Spleen (tissue), 3 donors: ENCODE measurements at regions not wholly inside any gene's neighbourhood (a gene's known extent, or its start where the extent isn't known, plus 50 kb on each side); places are given as distances from the start of the nearest gene placed in this dataset.

Experiments
- POLR2A ChIP-seq, 3 donors: fragments of 450-650 bp; IDR thresholded peaks; one replicate each; pipeline ENCODE4 v1.5.1; 2017; ENCODE audit warnings: antibody characterized with exemption in 3 of 3, mild to moderate bottlenecking in 1 of 3
- POLR2AphosphoS5 ChIP-seq, 3 donors: sonication (generic); formaldehyde crosslinking; IDR thresholded peaks; one replicate each; pipeline ENCODE4 v1.5.1; 2017; ENCODE audit warnings: antibody characterized with exemption in 3 of 3

DNA sequence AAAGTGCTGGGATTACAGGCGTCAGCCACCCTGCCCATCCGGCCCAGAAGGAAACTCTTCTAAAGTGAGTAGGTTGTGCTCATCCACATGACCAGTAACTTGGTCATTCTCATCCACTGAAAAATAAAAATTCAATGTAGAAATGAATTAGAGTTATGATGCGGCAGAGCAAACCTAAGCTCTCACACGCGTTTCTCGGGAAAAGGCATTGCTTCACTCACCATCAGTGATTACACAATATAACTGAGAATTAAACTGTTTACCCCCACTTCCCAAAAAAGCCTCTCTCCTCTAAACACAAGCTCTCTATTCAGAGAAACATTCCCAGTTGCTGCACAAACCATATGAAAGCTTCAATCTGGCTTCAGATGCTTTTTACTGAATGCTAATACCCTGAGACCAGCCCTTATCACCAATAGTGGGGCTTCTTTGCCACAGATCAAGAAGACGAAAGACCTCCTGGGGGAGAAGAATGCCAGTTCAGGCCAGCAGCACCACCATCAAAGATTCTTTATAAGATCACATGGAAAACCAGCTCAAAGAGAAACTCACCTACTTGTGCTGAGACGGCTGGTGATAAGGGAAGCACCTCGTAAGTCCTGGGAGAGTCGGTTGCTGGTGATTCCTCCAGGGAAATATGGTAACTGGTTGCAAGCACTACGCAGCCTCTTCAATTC, 121.5 kb upstream of the SFSWAP start:
- TF ChIP-seq POLR2A (IDR thresholded peaks at IDR 0.05): no peak
- TF ChIP-seq POLR2AphosphoS5 (IDR thresholded peaks at IDR 0.05): no peak
